ENCODE measurements at regions not wholly inside any gene's neighbourhood (a gene's known extent, or its start where the extent isn't known, plus 50 kb on each side); places are given as distances from the start of the nearest gene placed in this dataset.

DNA sequence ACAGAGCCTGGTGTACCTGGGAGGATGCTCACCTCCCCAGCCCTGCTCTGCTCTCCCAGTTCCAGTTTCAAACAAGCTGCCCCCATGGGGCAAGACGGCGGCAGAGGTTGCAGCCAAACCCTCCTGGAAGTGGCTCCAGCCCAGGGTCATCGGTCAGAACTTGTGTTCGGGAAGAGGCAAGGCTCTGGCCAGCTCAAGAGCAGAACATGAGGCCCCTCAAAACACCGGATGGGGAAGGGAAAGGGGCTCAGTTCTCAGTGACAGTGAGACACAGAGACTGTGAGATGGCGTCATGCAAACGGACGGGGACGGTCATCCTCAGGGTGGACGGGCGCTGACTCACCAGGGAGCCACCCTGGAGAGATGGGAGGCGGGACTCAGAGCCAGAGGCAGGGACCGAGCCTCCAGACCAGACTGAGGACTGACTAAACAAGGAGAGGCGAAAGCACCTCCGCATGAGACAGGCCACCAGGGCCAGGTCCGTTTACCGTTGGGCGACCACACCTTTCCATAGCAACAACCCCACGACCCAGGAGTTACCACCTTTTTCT, 63.9 kb upstream of the GALNT9 start:
- TF ChIP-seq, protein P1, sequence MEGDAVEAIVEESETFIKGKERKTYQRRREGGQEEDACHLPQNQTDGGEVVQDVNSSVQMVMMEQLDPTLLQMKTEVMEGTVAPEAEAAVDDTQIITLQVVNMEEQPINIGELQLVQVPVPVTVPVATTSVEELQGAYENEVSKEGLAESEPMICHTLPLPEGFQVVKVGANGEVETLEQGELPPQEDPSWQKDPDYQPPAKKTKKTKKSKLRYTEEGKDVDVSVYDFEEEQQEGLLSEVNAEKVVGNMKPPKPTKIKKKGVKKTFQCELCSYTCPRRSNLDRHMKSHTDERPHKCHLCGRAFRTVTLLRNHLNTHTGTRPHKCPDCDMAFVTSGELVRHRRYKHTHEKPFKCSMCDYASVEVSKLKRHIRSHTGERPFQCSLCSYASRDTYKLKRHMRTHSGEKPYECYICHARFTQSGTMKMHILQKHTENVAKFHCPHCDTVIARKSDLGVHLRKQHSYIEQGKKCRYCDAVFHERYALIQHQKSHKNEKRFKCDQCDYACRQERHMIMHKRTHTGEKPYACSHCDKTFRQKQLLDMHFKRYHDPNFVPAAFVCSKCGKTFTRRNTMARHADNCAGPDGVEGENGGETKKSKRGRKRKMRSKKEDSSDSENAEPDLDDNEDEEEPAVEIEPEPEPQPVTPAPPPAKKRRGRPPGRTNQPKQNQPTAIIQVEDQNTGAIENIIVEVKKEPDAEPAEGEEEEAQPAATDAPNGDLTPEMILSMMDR (IDR thresholded peaks at IDR 0.05), result no peak
- no peaks in the 10 kb centered on the region for H3K4me1 Mint-ChIP-seq (ENCODE audit: unreplicated experiment)
- peaks cover 8% of the 10 kb centered on the region for H3K27me3 Mint-ChIP-seq (ENCODE audit: unreplicated experiment)
- H3K27ac Mint-ChIP-seq (ENCODE audit: unreplicated experiment), result no peak overlapping the region
- no peak for DNase-seq (ENCODE audit: extremely low spot score, unreplicated experiment)
- H3K4me3 Mint-ChIP-seq (ENCODE audit: unreplicated experiment), result no peak overlapping the region
- no peaks in the 10 kb centered on the region for H3K36me3 Mint-ChIP-seq (ENCODE audit: unreplicated experiment)
- no peaks in the 10 kb centered on the region for H3K9me3 Mint-ChIP-seq (ENCODE audit: unreplicated experiment)

DNA sequence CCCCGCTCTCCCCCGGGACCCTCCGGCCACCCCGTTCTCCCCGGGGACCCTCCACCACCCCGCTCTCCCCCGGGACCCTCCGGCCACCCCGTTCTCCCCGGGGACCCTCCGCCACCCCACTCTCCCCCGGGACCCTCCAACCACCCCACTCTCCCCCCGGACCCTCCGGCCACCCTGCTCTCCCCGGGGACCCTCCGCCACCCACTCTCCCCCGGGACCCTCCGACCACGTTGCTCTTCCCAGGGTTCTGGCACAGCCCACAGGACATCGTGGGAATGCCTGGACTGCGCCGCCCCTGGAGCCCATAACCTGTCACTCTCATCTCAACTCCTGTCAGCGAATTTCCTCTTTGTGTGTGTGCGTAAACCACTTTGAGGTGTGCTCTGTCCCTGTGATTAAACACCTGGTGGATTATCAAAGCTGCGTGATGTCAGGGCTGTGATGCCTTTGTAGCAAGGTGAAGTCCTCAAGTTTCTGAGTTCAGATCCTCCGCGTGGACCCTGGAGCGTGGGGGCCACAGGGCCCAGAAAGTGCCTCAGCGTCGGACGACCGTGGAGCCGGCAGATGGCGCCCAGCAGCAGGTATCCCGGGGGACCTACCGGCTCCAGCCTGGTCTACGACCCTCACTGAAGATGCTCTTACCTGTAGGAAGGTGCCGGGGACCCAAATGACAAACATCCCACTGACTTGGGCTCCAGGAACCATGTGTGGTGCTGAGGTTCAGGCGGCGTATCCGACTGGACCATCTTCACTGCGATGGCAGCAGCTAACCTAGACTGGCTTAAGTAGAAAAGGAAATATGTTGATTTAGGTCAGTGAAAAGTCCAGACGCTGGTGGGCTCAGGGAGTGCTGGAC, 63.2 kb upstream of the GALNT9 start:
- TF ChIP-seq, protein P1 (IDR thresholded peaks at IDR 0.05), result no peak
- no peak overlapping the region for H3K4me3 Mint-ChIP-seq (ENCODE audit: unreplicated experiment)
- peaks cover 6% of the 10 kb centered on the region for H3K27me3 Mint-ChIP-seq (ENCODE audit: unreplicated experiment)
- H3K27ac Mint-ChIP-seq (ENCODE audit: unreplicated experiment), result no peak overlapping the region
- H3K36me3 Mint-ChIP-seq (ENCODE audit: unreplicated experiment), result no peaks in the 10 kb centered on the region
- no peak for DNase-seq (ENCODE audit: extremely low spot score, unreplicated experiment)
- H3K9me3 Mint-ChIP-seq (ENCODE audit: unreplicated experiment), result no peaks in the 10 kb centered on the region
- H3K4me1 Mint-ChIP-seq (ENCODE audit: unreplicated experiment), result no peaks in the 10 kb centered on the region

DNA sequence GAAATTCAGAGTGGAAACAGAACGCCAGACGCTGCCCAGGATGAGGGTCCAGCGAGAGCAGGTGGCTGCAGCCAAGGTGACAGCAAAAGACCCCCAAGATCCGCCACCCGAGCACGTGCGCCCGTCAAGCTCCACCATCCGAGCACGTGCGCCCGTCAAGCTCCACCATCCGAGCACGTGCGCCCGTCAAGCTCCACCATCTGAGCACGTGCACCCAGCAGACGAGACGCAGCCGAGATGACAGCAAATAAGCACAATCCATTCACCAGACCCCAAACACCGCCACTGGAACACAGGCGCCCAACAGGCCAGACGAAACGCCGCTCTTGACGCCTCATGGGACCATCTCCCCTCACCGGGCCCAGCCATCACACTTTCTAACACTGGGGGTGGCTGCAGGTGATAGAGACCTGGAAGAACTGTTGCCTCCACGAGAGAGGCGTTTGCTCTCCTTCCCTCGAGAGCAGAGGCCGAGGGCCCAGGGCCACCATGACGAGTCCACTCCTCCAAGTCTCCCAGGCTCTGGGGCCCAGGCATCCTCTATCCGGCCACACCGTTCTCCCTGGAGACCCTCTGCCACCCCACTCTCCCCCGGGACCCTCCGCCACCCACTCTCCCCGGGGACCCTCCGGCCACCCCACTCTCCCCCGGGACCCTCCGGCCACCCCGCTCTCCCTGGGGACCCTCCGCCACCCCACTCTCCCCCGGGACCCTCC, 62.1 kb upstream of the GALNT9 start:
- Mint-ChIP-seq H3K27ac (ENCODE audit: unreplicated experiment) (no peak overlapping the region), H3K4me3 (ENCODE audit: unreplicated experiment) (no peak overlapping the region), H3K9me3 (ENCODE audit: unreplicated experiment) (no peaks in the 10 kb centered on the region), H3K36me3 (ENCODE audit: unreplicated experiment) (no peaks in the 10 kb centered on the region), H3K4me1 (ENCODE audit: unreplicated experiment) (no peaks in the 10 kb centered on the region), H3K27me3 (ENCODE audit: unreplicated experiment) (peaks cover 8% of the 10 kb centered on the region)
- DNase-seq (ENCODE audit: extremely low spot score, unreplicated experiment), result no peak
- TF ChIP-seq, protein P1 (IDR thresholded peaks at IDR 0.05), result no peak

DNA sequence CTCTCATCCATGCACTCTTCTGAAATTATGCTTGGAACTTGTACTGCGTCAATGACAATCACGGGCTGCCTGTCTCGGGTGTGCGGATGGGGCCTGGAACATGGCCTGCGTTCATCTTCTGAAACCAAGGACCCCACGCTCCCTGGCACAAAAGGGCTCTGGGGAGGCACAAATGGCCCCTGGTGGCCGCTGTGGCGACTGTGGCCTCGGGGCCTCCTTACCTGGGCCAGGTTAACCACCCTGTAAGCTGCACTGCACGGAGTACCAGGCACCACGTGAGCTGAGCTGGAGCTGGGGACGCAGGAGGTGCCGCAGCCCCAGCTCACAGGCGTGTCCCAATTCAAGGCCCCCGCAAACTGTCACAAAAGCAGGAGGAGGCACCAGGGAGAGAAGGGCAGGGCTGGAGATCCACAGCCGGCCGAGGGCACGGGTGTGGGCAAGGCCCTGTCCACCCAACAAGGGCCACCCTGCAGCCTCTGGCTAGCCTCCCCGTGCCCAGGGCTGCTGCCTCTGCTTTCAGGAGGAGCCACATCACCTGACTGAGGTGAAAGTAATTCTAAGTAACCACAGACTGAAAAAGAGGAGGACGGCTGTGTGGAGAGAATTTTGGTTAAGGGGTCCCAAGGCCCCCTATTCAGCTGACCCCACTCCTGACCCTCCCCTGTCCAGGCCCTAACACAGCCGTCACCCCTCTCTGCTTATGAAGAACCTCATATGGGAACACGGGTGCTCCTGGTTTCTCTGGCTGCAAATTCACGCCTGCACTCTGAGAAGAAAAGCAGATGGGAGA, 61.1 kb upstream of the GALNT9 start:
- H3K4me1 Mint-ChIP-seq (ENCODE audit: unreplicated experiment), result no peaks in the 10 kb centered on the region
- H3K4me3 Mint-ChIP-seq (ENCODE audit: unreplicated experiment), result no peak overlapping the region
- DNase-seq (ENCODE audit: extremely low spot score, unreplicated experiment), result no peak
- peaks cover 15% of the 10 kb centered on the region for H3K27me3 Mint-ChIP-seq (ENCODE audit: unreplicated experiment)
- TF ChIP-seq, protein P1 (IDR thresholded peaks at IDR 0.05), result no peak
- no peaks in the 10 kb centered on the region for H3K9me3 Mint-ChIP-seq (ENCODE audit: unreplicated experiment)
- H3K27ac Mint-ChIP-seq (ENCODE audit: unreplicated experiment), result no peak overlapping the region
- H3K36me3 Mint-ChIP-seq (ENCODE audit: unreplicated experiment), result no peaks in the 10 kb centered on the region
